ENCODE measurements at regions not wholly inside any gene's neighbourhood (a gene's known extent, or its start where the extent isn't known, plus 50 kb on each side); places are given as distances from the start of the nearest gene placed in this dataset.
"Not testable (repeated sequence)": the region's sequence is repeated elsewhere in the genome, so short reads cannot be mapped to it uniquely, and the experiment has no call there.

DNA sequence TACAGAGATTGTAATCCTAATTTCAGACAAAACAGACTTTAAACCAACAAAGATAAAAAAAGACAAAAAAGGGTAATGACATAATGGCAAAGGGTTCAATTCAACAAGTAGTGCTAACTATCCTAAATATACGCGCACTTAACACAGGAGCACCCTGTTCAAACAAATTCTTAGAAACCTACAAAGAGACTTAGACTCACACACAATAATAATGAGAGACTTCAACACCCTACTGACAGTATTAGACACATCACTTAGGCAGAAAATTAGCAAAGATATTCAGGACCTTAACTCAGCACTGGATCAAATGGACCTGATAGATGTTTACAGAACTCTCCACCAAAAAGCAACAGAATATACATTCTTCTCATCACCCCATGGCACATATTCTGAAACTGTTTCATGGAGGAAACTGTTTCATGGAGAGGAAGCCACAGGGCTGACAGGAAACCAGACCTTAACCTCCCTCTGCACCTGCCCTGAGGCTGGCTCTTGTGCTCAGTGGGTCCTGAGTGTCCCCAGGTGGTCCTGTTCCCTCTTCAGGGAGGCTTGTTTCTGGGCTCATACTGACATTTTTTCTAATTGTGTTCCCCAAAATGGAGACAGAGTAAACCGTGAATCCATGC is 54.7 kb downstream of the OR4M2 start:
- H3K27me3 Mint-ChIP-seq (ENCODE audit: low read depth); H3K4me3 Mint-ChIP-seq (ENCODE audit: low read depth); intact Hi-C loops (cut with micrococcal nuclease); H3K4me1 Mint-ChIP-seq (ENCODE audit: low read depth); H3K9me3 Mint-ChIP-seq; H3K27ac Mint-ChIP-seq; H3K36me3 Mint-ChIP-seq (ENCODE audit: low read depth); DNase-seq (ENCODE audit: low spot score): not testable (repeated sequence)

DNA sequence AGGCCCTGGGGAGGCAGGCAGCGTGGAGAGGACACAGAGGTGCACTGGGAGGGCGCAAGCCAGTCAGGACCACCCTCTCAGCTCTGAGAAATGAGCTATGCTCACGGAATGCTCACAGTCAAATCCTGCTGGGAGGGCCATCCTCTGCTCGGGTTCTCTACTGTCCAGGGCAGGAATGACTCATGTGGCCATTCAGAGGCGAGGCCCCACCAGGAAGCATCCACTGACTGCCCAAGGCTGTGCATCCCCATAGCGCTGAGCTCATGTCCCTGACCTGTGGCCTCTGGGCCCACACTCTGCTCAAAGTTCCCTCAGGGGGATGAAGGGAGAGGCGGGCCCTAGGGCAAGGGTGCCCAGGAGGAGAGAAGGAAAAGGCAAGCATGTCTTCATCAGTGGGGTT is 57.2 kb downstream of the OR4M2 start:
- DNase-seq (ENCODE audit: low spot score); intact Hi-C loops (cut with micrococcal nuclease); H3K27ac Mint-ChIP-seq; H3K4me3 Mint-ChIP-seq (ENCODE audit: low read depth); H3K36me3 Mint-ChIP-seq (ENCODE audit: low read depth); H3K4me1 Mint-ChIP-seq (ENCODE audit: low read depth); H3K27me3 Mint-ChIP-seq (ENCODE audit: low read depth); H3K9me3 Mint-ChIP-seq: not testable (repeated sequence)

- DNase-seq (ENCODE audit: low spot score); H3K27me3 Mint-ChIP-seq (ENCODE audit: low read depth); H3K27ac Mint-ChIP-seq; H3K4me1 Mint-ChIP-seq (ENCODE audit: low read depth); intact Hi-C loops (cut with micrococcal nuclease); H3K4me3 Mint-ChIP-seq (ENCODE audit: low read depth); H3K36me3 Mint-ChIP-seq (ENCODE audit: low read depth); H3K9me3 Mint-ChIP-seq: not testable (repeated sequence)
Measured at GRCh38 chr15:22141106-22141505, 60.8 kb downstream of the OR4M2 start.

GRCh38 chr15:22148109-22148508 is 67.8 kb downstream of the OR4M2 start:
- H3K27ac Mint-ChIP-seq; DNase-seq (ENCODE audit: low spot score); H3K4me1 Mint-ChIP-seq (ENCODE audit: low read depth); H3K27me3 Mint-ChIP-seq (ENCODE audit: low read depth); intact Hi-C loops (cut with micrococcal nuclease); H3K4me3 Mint-ChIP-seq (ENCODE audit: low read depth); H3K9me3 Mint-ChIP-seq; H3K36me3 Mint-ChIP-seq (ENCODE audit: low read depth): not testable (repeated sequence)

GRCh38 chr15:22158243-22158642 is 77.9 kb downstream of the OR4M2 start:
- H3K4me3 Mint-ChIP-seq (ENCODE audit: low read depth); H3K27ac Mint-ChIP-seq; intact Hi-C loops (cut with micrococcal nuclease); H3K27me3 Mint-ChIP-seq (ENCODE audit: low read depth); H3K36me3 Mint-ChIP-seq (ENCODE audit: low read depth); H3K9me3 Mint-ChIP-seq; DNase-seq (ENCODE audit: low spot score); H3K4me1 Mint-ChIP-seq (ENCODE audit: low read depth): not testable (repeated sequence)

GRCh38 chr15:22160283-22160682 is 80.0 kb downstream of the OR4M2 start:
- H3K9me3 Mint-ChIP-seq; intact Hi-C loops (cut with micrococcal nuclease); H3K27ac Mint-ChIP-seq; H3K36me3 Mint-ChIP-seq (ENCODE audit: low read depth); DNase-seq (ENCODE audit: low spot score); H3K27me3 Mint-ChIP-seq (ENCODE audit: low read depth); H3K4me1 Mint-ChIP-seq (ENCODE audit: low read depth); H3K4me3 Mint-ChIP-seq (ENCODE audit: low read depth): not testable (repeated sequence)

GRCh38 chr15:22160741-22161140 is 80.4 kb downstream of the OR4M2 start:
- H3K4me1 Mint-ChIP-seq (ENCODE audit: low read depth); H3K36me3 Mint-ChIP-seq (ENCODE audit: low read depth); DNase-seq (ENCODE audit: low spot score); H3K4me3 Mint-ChIP-seq (ENCODE audit: low read depth); intact Hi-C loops (cut with micrococcal nuclease); H3K27me3 Mint-ChIP-seq (ENCODE audit: low read depth); H3K9me3 Mint-ChIP-seq; H3K27ac Mint-ChIP-seq: not testable (repeated sequence)

DNA sequence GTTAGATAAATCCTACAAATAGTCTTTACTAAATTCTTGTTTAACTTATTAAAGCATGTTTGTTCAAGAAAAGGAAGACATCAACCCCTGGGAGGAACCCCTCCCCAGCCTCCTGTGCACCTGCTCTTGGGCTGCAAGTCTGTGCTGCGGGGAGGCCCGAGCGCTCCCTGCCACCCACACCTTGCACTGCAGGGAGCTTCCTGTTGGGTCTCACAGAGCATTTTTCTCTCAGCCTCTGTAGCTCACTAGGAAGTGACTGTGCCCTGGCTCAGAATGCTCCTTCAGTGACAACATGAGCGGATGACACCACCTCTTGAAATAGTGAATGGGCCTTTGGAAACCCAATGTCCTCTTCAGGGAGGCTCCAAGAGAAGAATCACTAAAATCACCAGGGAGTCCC is 81.1 kb downstream of the OR4M2 start:
- H3K4me3 Mint-ChIP-seq (ENCODE audit: low read depth); intact Hi-C loops (cut with micrococcal nuclease); H3K27ac Mint-ChIP-seq; H3K27me3 Mint-ChIP-seq (ENCODE audit: low read depth); H3K9me3 Mint-ChIP-seq; H3K36me3 Mint-ChIP-seq (ENCODE audit: low read depth); DNase-seq (ENCODE audit: low spot score); H3K4me1 Mint-ChIP-seq (ENCODE audit: low read depth): not testable (repeated sequence)

DNA sequence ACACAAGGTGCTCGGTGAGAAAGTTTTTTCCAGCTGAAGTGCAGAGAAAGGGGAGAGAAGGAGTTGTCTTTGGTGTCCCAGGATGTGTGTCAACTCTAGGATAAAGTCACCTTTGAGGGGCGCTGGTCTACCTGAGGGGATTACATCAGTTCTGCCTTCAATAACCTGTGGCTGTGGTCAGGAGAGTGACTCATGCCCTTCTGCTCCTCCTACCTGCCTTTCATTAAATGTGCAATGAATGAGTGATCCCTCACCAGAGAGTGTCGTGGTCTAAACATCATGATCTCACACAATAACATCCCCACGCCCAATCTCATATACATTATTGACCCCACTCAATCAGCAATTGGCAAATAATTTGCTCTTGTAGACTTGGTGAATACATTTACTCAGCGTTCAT is 83.4 kb downstream of the OR4M2 start:
- intact Hi-C loops (cut with micrococcal nuclease); H3K4me3 Mint-ChIP-seq (ENCODE audit: low read depth); H3K36me3 Mint-ChIP-seq (ENCODE audit: low read depth); H3K4me1 Mint-ChIP-seq (ENCODE audit: low read depth); H3K27ac Mint-ChIP-seq; H3K9me3 Mint-ChIP-seq; H3K27me3 Mint-ChIP-seq (ENCODE audit: low read depth); DNase-seq (ENCODE audit: low spot score): not testable (repeated sequence)

DNA sequence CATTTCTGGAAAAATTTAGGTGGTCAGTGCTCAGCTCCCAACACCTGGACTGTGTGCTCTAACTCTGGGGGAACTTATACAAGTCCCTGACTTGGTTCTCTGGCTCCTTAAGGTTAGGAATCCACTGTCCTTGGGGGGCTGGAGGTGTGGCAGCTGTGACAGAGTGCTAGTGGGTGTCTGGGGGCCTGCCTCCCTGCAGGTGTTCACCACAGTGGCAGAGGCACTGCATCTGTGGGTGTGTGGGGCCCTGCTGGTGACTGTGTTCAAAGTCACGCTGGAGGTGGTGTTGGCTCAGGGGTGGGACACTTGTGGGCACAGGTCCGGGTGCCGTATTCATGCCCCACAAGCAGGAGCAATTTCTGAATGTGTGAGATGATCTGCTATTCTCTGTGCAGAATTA is 87.2 kb downstream of the OR4M2 start:
- H3K4me3 Mint-ChIP-seq (ENCODE audit: low read depth); H3K36me3 Mint-ChIP-seq (ENCODE audit: low read depth); H3K4me1 Mint-ChIP-seq (ENCODE audit: low read depth); H3K27me3 Mint-ChIP-seq (ENCODE audit: low read depth); H3K27ac Mint-ChIP-seq; intact Hi-C loops (cut with micrococcal nuclease); DNase-seq (ENCODE audit: low spot score); H3K9me3 Mint-ChIP-seq: not testable (repeated sequence)

GRCh38 chr15:22173029-22173998 is 93.0 kb downstream of the OR4M2 start:
- H3K36me3 Mint-ChIP-seq (ENCODE audit: low read depth); H3K4me3 Mint-ChIP-seq (ENCODE audit: low read depth); intact Hi-C loops (cut with micrococcal nuclease); DNase-seq (ENCODE audit: low spot score); H3K4me1 Mint-ChIP-seq (ENCODE audit: low read depth); H3K9me3 Mint-ChIP-seq; H3K27ac Mint-ChIP-seq; H3K27me3 Mint-ChIP-seq (ENCODE audit: low read depth): not testable (repeated sequence)

DNA sequence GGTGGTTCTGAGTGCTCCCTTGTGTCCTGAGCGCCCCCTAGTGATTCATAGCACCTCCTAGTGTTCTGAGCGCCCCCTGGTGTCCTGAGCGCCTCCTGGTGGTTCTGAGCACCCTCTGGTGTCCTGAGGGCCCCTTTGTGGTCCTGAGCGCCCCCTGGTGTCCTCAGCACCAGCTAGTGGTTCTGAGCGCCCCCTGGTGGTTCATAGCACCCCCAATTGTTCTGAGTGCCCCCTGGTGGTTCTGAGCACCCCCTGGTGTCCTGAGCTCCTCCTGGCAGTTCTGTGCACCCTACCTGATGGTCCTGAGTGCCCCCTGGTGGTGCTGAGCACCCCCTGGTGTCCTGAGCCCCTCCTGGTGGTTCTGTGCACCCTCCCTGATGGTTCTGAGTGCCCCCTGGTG is 93.8 kb downstream of the OR4M2 start:
- H3K9me3 Mint-ChIP-seq; DNase-seq (ENCODE audit: low spot score); intact Hi-C loops (cut with micrococcal nuclease); H3K27me3 Mint-ChIP-seq (ENCODE audit: low read depth); H3K4me1 Mint-ChIP-seq (ENCODE audit: low read depth); H3K4me3 Mint-ChIP-seq (ENCODE audit: low read depth); H3K36me3 Mint-ChIP-seq (ENCODE audit: low read depth); H3K27ac Mint-ChIP-seq: not testable (repeated sequence)

DNA sequence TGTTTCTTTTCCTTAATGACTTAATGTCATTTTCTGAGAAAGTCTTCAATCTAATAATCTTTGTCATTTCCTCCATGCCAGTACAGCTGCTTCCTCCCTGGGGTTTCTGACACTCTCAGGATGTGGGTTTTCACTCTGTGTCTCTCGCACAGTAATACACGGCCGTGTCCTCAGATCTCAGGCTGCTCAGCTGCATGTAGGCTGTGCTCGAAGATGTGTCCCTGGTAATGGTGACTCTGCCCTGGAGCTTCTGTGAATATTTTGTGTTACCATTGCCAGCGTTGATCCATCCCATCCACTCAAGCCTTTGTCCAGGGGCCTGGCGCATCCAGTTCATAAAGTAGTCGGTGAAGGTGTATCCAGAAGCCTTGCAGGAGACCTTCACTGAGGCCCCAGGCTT is 97.6 kb downstream of the OR4M2 start:
- H3K27ac Mint-ChIP-seq; H3K36me3 Mint-ChIP-seq (ENCODE audit: low read depth); intact Hi-C loops (cut with micrococcal nuclease); H3K27me3 Mint-ChIP-seq (ENCODE audit: low read depth); DNase-seq (ENCODE audit: low spot score); H3K4me1 Mint-ChIP-seq (ENCODE audit: low read depth); H3K9me3 Mint-ChIP-seq; H3K4me3 Mint-ChIP-seq (ENCODE audit: low read depth): not testable (repeated sequence)
